B cell (primary cell): ENCODE measurements at regions not wholly inside any gene's neighbourhood (a gene's known extent, or its start where the extent isn't known, plus 50 kb on each side); places are given as distances from the start of the nearest gene placed in this dataset.

Source experiments
- EZH2 ChIP-seq: IDR thresholded peaks from 2 replicates; pipeline ENCODE4 v1.6.1; 2012; ENCODE audit warnings: borderline replicate concordance, low read depth, mild to moderate bottlenecking, moderate library complexity, low read length; ENCODE audit not compliant: insufficient read depth, poor library complexity, severe bottlenecking
- TF ChIP-seq, protein P1 (sequence below): fragments of 200-600 bp; IDR thresholded peaks from one replicate; pipeline ENCODE4 v1.8.0; 2022; ENCODE audit warnings: antibody characterized with exemption, mild to moderate bottlenecking

- TF ChIP-seq, protein P1, sequence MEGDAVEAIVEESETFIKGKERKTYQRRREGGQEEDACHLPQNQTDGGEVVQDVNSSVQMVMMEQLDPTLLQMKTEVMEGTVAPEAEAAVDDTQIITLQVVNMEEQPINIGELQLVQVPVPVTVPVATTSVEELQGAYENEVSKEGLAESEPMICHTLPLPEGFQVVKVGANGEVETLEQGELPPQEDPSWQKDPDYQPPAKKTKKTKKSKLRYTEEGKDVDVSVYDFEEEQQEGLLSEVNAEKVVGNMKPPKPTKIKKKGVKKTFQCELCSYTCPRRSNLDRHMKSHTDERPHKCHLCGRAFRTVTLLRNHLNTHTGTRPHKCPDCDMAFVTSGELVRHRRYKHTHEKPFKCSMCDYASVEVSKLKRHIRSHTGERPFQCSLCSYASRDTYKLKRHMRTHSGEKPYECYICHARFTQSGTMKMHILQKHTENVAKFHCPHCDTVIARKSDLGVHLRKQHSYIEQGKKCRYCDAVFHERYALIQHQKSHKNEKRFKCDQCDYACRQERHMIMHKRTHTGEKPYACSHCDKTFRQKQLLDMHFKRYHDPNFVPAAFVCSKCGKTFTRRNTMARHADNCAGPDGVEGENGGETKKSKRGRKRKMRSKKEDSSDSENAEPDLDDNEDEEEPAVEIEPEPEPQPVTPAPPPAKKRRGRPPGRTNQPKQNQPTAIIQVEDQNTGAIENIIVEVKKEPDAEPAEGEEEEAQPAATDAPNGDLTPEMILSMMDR: no peak
- TF ChIP-seq EZH2: no peak
Measured at GRCh38 chr5:61651195-61651594, 319.1 kb downstream of the ZSWIM6 start.
